PC-9 (cell line): ENCODE measurements at regions not wholly inside any gene's neighbourhood (a gene's known extent, or its start where the extent isn't known, plus 50 kb on each side); places are given as distances from the start of the nearest gene placed in this dataset.

Experiments used
- BruUV-seq: library from RNA; stranded (reverse); fragments of 400-500 nt; replicated peaks from 2 replicates; lab custom pipeline; 2021; lab: Mats Ljungman, UMichigan
- CTCF ChIA-PET: fragments of 300-600 bp; sonication (Branson Sonifier 250); formaldehyde crosslinking; loops from one replicate; lab custom pipeline; 2022; ENCODE audit warnings: antibody characterized with exemption; lab: Charles Lee
- POLR2A ChIA-PET: fragments of 300-600 bp; sonication (Branson Sonifier 250); formaldehyde crosslinking; loops from one replicate; lab custom pipeline; 2022; ENCODE audit warnings: antibody characterized with exemption; ENCODE audit not compliant: unreplicated experiment; lab: Charles Lee
- DNase-seq, 2 experiments: peaks; one replicate each; pipeline versions ENCODE4 v3.0.0 to v3.0.0-alpha.2; 2015 to 2022; ENCODE audit warnings: mixed read lengths in 1 of 2
- H2AFZ ChIP-seq: fragments of 200-600 bp; sonication (generic); 2 replicates; pipeline ENCODE4 v1.8.1; 2017; ENCODE audit warnings: antibody characterized with exemption
- H3F3A ChIP-seq: fragments of 200-600 bp; sonication (generic); 2 replicates; pipeline ENCODE4 v1.8.1; 2017; ENCODE audit warnings: antibody characterized with exemption, mild to moderate bottlenecking, low read depth; ENCODE audit not compliant: insufficient read depth
- H3K27ac ChIP-seq: fragments of 200-600 bp; sonication (generic); 2 replicates; pipeline ENCODE4 v1.6.1; 2016; ENCODE audit warnings: mixed run types
- H3K27me3 ChIP-seq: fragments of 200-600 bp; sonication (generic); 2 replicates; pipeline ENCODE4 v1.6.1; 2016; ENCODE audit warnings: low read depth, mixed run types; ENCODE audit not compliant: insufficient read depth
- H3K36me3 ChIP-seq: fragments of 200-600 bp; sonication (generic); 2 replicates; pipeline ENCODE4 v1.6.1; 2016; ENCODE audit warnings: low read depth, mixed run types
- H3K4me1 ChIP-seq: fragments of 200-600 bp; sonication (generic); replicated peaks from 2 replicates; pipeline ENCODE4 v1.6.1; 2016; ENCODE audit warnings: mixed run types; ENCODE audit not compliant: insufficient read depth
- H3K4me2 ChIP-seq: fragments of 200-600 bp; sonication (generic); 2 replicates; pipeline ENCODE4 v1.6.1; 2017; ENCODE audit warnings: mixed run types
- H3K4me3 ChIP-seq: fragments of 200-600 bp; sonication (generic); 2 replicates; pipeline ENCODE4 v1.6.1; 2016; ENCODE audit warnings: mixed run types
- H3K79me2 ChIP-seq: fragments of 200-600 bp; sonication (generic); 2 replicates; pipeline ENCODE4 v1.6.1; 2017; ENCODE audit warnings: low read depth, mixed run types
- H3K9me2 ChIP-seq: fragments of 200-600 bp; sonication (generic); 2 replicates; pipeline ENCODE4 v1.8.1; 2017; ENCODE audit warnings: mild to moderate bottlenecking; ENCODE audit not compliant: insufficient read depth
- H3K9me3 ChIP-seq: fragments of 200-600 bp; sonication (generic); 2 replicates; pipeline ENCODE4 v1.8.1; 2016; ENCODE audit warnings: low read depth; ENCODE audit not compliant: insufficient read depth
- H4K20me1 ChIP-seq: fragments of 200-600 bp; sonication (generic); 2 replicates; pipeline ENCODE4 v1.8.1; 2017; ENCODE audit not compliant: insufficient read depth
- CTCF ChIP-seq: fragments of 200-600 bp; sonication (generic); conservative IDR thresholded peaks from 2 replicates; pipeline ENCODE4 v1.6.1; 2017; ENCODE audit warnings: mixed run types, antibody characterized with exemption, mild to moderate bottlenecking, moderate library complexity
- EZH2 ChIP-seq: fragments of 200-600 bp; sonication (generic); IDR thresholded peaks from 2 replicates; pipeline ENCODE4 v1.8.0; 2017; ENCODE audit warnings: antibody characterized with exemption, low read depth
- intact Hi-C: fragments of 100-400 bp; cut with micrococcal nuclease; formaldehyde crosslinking; loops from one replicate; pipeline ENCODE4 v1.10.0; 2022; ENCODE audit not compliant: unreplicated experiment

- no peak overlapping the region for H3K4me2 ChIP-seq
- H3K9me2 ChIP-seq = no peaks in the 10 kb centered on the region
- no peaks in the 10 kb centered on the region for H3K27me3 ChIP-seq
- H3K27ac ChIP-seq = no peak overlapping the region
- H3F3A ChIP-seq = no peaks in the 10 kb centered on the region
- H3K79me2 ChIP-seq = no peaks in the 10 kb centered on the region
- no peaks in the 10 kb centered on the region for H4K20me1 ChIP-seq
- ChIA-PET CTCF (no interaction called here), POLR2A (no interaction called here)
- H3K36me3 ChIP-seq = no peaks in the 10 kb centered on the region
- H2AFZ ChIP-seq = no peak overlapping the region
- DNase-seq = no peak
- H3K4me1 ChIP-seq = no peaks in the 10 kb centered on the region
- intact Hi-C loops = no loop called here
- TF ChIP-seq EZH2 (no peak), CTCF (no peak)
- H3K9me3 ChIP-seq = no peaks in the 10 kb centered on the region
- BruUV-seq = no TSS peak
- H3K4me3 ChIP-seq = no peak overlapping the region
Measured at GRCh38 chr9:13994240-13994639, 319.7 kb downstream of the NFIB start.

GRCh38 chr9:13993632-13994185 is 320.2 kb downstream of the NFIB start:
- no peak for DNase-seq
- Histone ChIP-seq H3K79me2 (no peaks in the 10 kb centered on the region), H3K9me3 (no peaks in the 10 kb centered on the region), H3K36me3 (no peaks in the 10 kb centered on the region), H3F3A (no peaks in the 10 kb centered on the region), H3K27me3 (no peaks in the 10 kb centered on the region), H3K9me2 (no peaks in the 10 kb centered on the region), H3K4me1 (no peaks in the 10 kb centered on the region), H3K4me2 (no peak overlapping the region), H4K20me1 (no peaks in the 10 kb centered on the region), H3K27ac (no peak overlapping the region), H2AFZ (no peak overlapping the region), H3K4me3 (no peak overlapping the region)
- ChIA-PET POLR2A (no interaction called here), CTCF (no interaction called here)
- intact Hi-C loops = no loop called here
- no TSS peak for BruUV-seq
- TF ChIP-seq EZH2 = no peak
- TF ChIP-seq CTCF = no peak

GRCh38 chr9:13992138-13993088 is 321.5 kb downstream of the NFIB start:
- Histone ChIP-seq H3K79me2 (no peaks in the 10 kb centered on the region), H3K27me3 (no peaks in the 10 kb centered on the region), H3K27ac (no peak overlapping the region), H2AFZ (no peak overlapping the region), H3F3A (no peaks in the 10 kb centered on the region), H3K9me3 (no peaks in the 10 kb centered on the region), H3K4me3 (no peak overlapping the region), H3K9me2 (no peaks in the 10 kb centered on the region), H3K36me3 (no peaks in the 10 kb centered on the region), H3K4me2 (no peak overlapping the region), H4K20me1 (no peaks in the 10 kb centered on the region), H3K4me1 (no peaks in the 10 kb centered on the region)
- intact Hi-C loops = no loop called here
- ChIA-PET POLR2A (no interaction called here), CTCF (no interaction called here)
- DNase-seq = no peak
- TF ChIP-seq CTCF (no peak), EZH2 (no peak)
- BruUV-seq = no TSS peak
